ENCODE measurements at regions not wholly inside any gene's neighbourhood (a gene's known extent, or its start where the extent isn't known, plus 50 kb on each side); places are given as distances from the start of the nearest gene placed in this dataset.

DNA sequence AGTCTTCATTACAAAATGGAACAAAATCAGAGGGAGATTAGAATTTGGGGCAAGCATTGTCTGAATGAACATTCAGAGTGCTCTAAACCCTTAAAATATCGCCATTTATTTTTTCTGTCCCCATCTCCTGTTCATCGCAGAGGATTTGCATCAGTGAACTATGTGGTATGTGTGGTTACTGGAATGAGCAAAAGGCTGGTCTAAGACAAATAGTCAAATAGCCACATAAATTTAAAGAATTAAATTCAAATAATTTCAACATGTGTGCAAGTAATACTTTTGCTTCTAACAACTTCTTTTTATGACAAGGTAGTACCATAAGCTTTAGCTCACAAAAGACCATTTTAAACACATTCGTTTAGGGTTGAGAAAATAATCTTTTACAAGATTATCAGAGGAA lies 82.6 kb upstream of the ST8SIA3 start:
- no peak overlapping the region for H3K27ac Mint-ChIP-seq
- no peak overlapping the region for H3K4me3 Mint-ChIP-seq
- no peaks in the 10 kb centered on the region for H3K9me3 Mint-ChIP-seq

GRCh38 chr18:57270156-57270555 lies 82.2 kb upstream of the ST8SIA3 start:
- H3K36me3 Mint-ChIP-seq = no peaks in the 10 kb centered on the region
- no peak overlapping the region for H3K27ac Mint-ChIP-seq
- no peaks in the 10 kb centered on the region for H3K9me3 Mint-ChIP-seq
- H3K4me3 Mint-ChIP-seq = no peak overlapping the region
- no peak for ATAC-seq (replicated peaks)
- no peaks in the 10 kb centered on the region for H3K4me1 Mint-ChIP-seq
- H3K27me3 Mint-ChIP-seq = peaks cover 15 to 18% of the 10 kb centered on the region in 2 donors
- DNase-seq = no peak

More for the DNA sequence above, 82.6 kb upstream of the ST8SIA3 start:
- H3K4me1 Mint-ChIP-seq = no peaks in the 10 kb centered on the region
- peaks cover 15 to 18% of the 10 kb centered on the region in 2 donors for H3K27me3 Mint-ChIP-seq
- ATAC-seq (replicated peaks) (no peak), DNase-seq (no peak)
- no peaks in the 10 kb centered on the region for H3K36me3 Mint-ChIP-seq

- peaks cover 18 to 20% of the 10 kb centered on the region in 2 donors for H3K27me3 Mint-ChIP-seq
- H3K4me3 Mint-ChIP-seq = no peak overlapping the region
- no peaks in the 10 kb centered on the region for H3K4me1 Mint-ChIP-seq
- H3K27ac Mint-ChIP-seq = no peak overlapping the region
- DNase-seq = no peak
- H3K9me3 Mint-ChIP-seq = no peaks in the 10 kb centered on the region
- no peaks in the 10 kb centered on the region for H3K36me3 Mint-ChIP-seq
- no peak for ATAC-seq (replicated peaks)
These were observed 79.2 kb upstream of the ST8SIA3 start for GRCh38 chr18:57273194-57273593.

GRCh38 chr18:57275111-57275510 lies 77.2 kb upstream of the ST8SIA3 start:
- no peaks in the 10 kb centered on the region for H3K9me3 Mint-ChIP-seq
- no peak overlapping the region for H3K4me3 Mint-ChIP-seq
- H3K36me3 Mint-ChIP-seq = no peaks in the 10 kb centered on the region
- peaks cover 24 to 25% of the 10 kb centered on the region in 2 donors for H3K27me3 Mint-ChIP-seq
- DNase-seq = no peak
- no peak for ATAC-seq (replicated peaks)
- no peak overlapping the region for H3K27ac Mint-ChIP-seq
- no peaks in the 10 kb centered on the region for H3K4me1 Mint-ChIP-seq

GRCh38 chr18:57276829-57277228 lies 75.5 kb upstream of the ST8SIA3 start:
- no peaks in the 10 kb centered on the region for H3K4me1 Mint-ChIP-seq
- ATAC-seq (replicated peaks) = no peak

GRCh38 chr18:57278933-57279332 lies 73.4 kb upstream of the ST8SIA3 start:
- ATAC-seq (replicated peaks) (no peak), DNase-seq (no peak)
- Mint-ChIP-seq H3K27ac (no peak overlapping the region), H3K36me3 (no peaks in the 10 kb centered on the region), H3K9me3 (no peaks in the 10 kb centered on the region), H3K4me1 (no peaks in the 10 kb centered on the region), H3K4me3 (no peak overlapping the region), H3K27me3 (peaks cover 16 to 18% of the 10 kb centered on the region in 2 donors)

More at GRCh38 chr18:57276829-57277228, 75.5 kb upstream of the ST8SIA3 start:
- Mint-ChIP-seq H3K9me3 (no peaks in the 10 kb centered on the region), H3K27me3 (peaks cover 28 to 32% of the 10 kb centered on the region in 2 donors), H3K36me3 (no peaks in the 10 kb centered on the region), H3K27ac (no peak overlapping the region), H3K4me3 (no peak overlapping the region)
- no peak for DNase-seq

DNA sequence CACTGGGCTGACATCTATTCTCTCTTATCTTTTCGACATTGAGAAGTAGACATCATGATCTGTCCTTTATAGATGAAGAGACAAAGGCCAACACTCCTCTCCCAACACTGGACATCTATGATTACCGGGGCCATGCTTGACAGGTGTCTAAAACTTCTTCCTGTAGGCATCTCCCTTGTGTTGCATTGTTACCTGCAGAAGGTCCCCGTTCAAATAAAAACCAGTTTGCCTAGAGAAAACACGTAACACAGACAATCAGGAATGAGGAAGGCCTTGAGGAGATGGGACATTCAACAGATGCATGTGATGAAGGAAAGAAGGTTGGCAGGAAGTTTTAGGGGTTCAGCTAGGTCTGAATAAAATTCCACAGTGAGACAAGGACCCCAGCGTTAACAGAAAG lies 70.8 kb upstream of the ST8SIA3 start:
- ATAC-seq (replicated peaks) = no peak
- no peaks in the 10 kb centered on the region for H3K36me3 Mint-ChIP-seq

GRCh38 chr18:57286949-57287348 lies 65.4 kb upstream of the ST8SIA3 start:
- Mint-ChIP-seq H3K27me3 (peaks cover 8 to 13% of the 10 kb centered on the region in 2 donors), H3K4me1 (no peaks in the 10 kb centered on the region), H3K4me3 (no peak overlapping the region), H3K36me3 (no peaks in the 10 kb centered on the region), H3K9me3 (peaks cover 0 to 3% of the 10 kb centered on the region in 2 donors), H3K27ac (no peak overlapping the region)
- no peak for DNase-seq
- no peak for ATAC-seq (replicated peaks)

More for the DNA sequence above, 70.8 kb upstream of the ST8SIA3 start:
- no peaks in the 10 kb centered on the region for H3K4me1 Mint-ChIP-seq
- no peak for DNase-seq
- peaks cover 8 to 15% of the 10 kb centered on the region in 2 donors for H3K27me3 Mint-ChIP-seq
- H3K27ac Mint-ChIP-seq = no peak overlapping the region
- no peaks in the 10 kb centered on the region for H3K9me3 Mint-ChIP-seq
- H3K4me3 Mint-ChIP-seq = no peak overlapping the region

DNA sequence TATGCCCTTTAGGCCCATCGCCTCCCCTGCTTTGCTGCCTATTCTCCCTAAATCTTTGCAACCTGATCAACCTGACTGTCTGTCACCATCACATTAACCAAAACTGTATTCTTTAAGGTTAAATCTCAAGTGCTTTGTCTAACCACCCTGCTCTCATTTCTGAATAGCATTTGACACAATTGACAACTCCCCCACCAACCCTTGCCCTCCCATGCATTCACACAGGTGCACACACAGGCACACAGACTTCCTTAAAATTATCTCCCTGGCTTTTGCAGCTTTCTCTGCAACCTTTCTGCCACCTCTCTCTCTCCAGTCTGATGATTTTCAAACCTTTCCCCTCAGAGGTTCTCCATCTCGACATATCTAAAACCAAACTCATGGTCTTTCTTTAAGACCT lies 64.6 kb upstream of the ST8SIA3 start:
- no peak overlapping the region for H3K27ac Mint-ChIP-seq
- no peak for DNase-seq
- H3K9me3 Mint-ChIP-seq = peaks cover 0 to 3% of the 10 kb centered on the region in 2 donors
- H3K4me3 Mint-ChIP-seq = no peak overlapping the region
- no peaks in the 10 kb centered on the region for H3K36me3 Mint-ChIP-seq
- no peaks in the 10 kb centered on the region for H3K4me1 Mint-ChIP-seq
- ATAC-seq (replicated peaks) = no peak
- peaks cover 8 to 13% of the 10 kb centered on the region in 2 donors for H3K27me3 Mint-ChIP-seq

GRCh38 chr18:57294547-57294946 lies 57.8 kb upstream of the ST8SIA3 start:
- Mint-ChIP-seq H3K9me3 (no peaks in the 10 kb centered on the region), H3K27ac (no peak overlapping the region)

GRCh38 chr18:57296336-57296735 lies 56.0 kb upstream of the ST8SIA3 start:
- no peak for DNase-seq
- Mint-ChIP-seq H3K9me3 (no peaks in the 10 kb centered on the region), H3K4me1 (no peaks in the 10 kb centered on the region), H3K4me3 (no peak overlapping the region), H3K36me3 (no peaks in the 10 kb centered on the region), H3K27ac (no peak overlapping the region), H3K27me3 (peaks cover 1 to 25% of the 10 kb centered on the region in 2 donors)
- ATAC-seq (replicated peaks) = no peak

More at GRCh38 chr18:57294547-57294946, 57.8 kb upstream of the ST8SIA3 start:
- DNase-seq (no peak), ATAC-seq (replicated peaks) (no peak)
- Mint-ChIP-seq H3K36me3 (no peaks in the 10 kb centered on the region), H3K27me3 (peaks cover 0 to 21% of the 10 kb centered on the region in 2 donors), H3K4me1 (no peaks in the 10 kb centered on the region), H3K4me3 (no peak overlapping the region)

- H3K4me3 Mint-ChIP-seq = no peak overlapping the region
- H3K27me3 Mint-ChIP-seq = peaks cover 11 to 31% of the 10 kb centered on the region in 2 donors
- DNase-seq = no peak
- no peaks in the 10 kb centered on the region for H3K9me3 Mint-ChIP-seq
- H3K4me1 Mint-ChIP-seq = no peaks in the 10 kb centered on the region
- no peaks in the 10 kb centered on the region for H3K36me3 Mint-ChIP-seq
- no peak for ATAC-seq (replicated peaks)
- no peak overlapping the region for H3K27ac Mint-ChIP-seq
These were observed 55.1 kb upstream of the ST8SIA3 start for GRCh38 chr18:57297306-57297705.

GRCh38 chr18:57299931-57300330 lies 52.4 kb upstream of the ST8SIA3 start:
- Mint-ChIP-seq H3K4me1 (no peaks in the 10 kb centered on the region), H3K4me3 (no peak overlapping the region), H3K9me3 (no peaks in the 10 kb centered on the region), H3K36me3 (no peaks in the 10 kb centered on the region), H3K27ac (no peak overlapping the region), H3K27me3 (peaks cover 13 to 29% of the 10 kb centered on the region in 2 donors)
- DNase-seq = no peak
- ATAC-seq (replicated peaks) = no peak

GRCh38 chr18:57301573-57302559 lies 50.5 kb upstream of the ST8SIA3 start:
- H3K27me3 Mint-ChIP-seq = peaks cover 13 to 24% of the 10 kb centered on the region in 2 donors
- H3K9me3 Mint-ChIP-seq = no peaks in the 10 kb centered on the region
- no peaks in the 10 kb centered on the region for H3K36me3 Mint-ChIP-seq
- no peak overlapping the region for H3K4me3 Mint-ChIP-seq
- DNase-seq (no peak), ATAC-seq (replicated peaks) (no peak)
- no peaks in the 10 kb centered on the region for H3K4me1 Mint-ChIP-seq
- no peak overlapping the region for H3K27ac Mint-ChIP-seq

All from stimulated activated naive B cell treated with anti-CD40 and anti-IgM and Interleukin-4, amounts not matched to agents 10 μg/mL and 1 μg/mL and 100 μg/mL, for 72 hours (primary cell).